HuH-7 (cell line): ENCODE measurements at regions not wholly inside any gene's neighbourhood (a gene's known extent, or its start where the extent isn't known, plus 50 kb on each side); places are given as distances from the start of the nearest gene placed in this dataset.

Experiments
- DNase-seq: peaks from one replicate; pipeline ENCODE4 v3.0.0; 2011; ENCODE audit warnings: low spot score

DNA sequence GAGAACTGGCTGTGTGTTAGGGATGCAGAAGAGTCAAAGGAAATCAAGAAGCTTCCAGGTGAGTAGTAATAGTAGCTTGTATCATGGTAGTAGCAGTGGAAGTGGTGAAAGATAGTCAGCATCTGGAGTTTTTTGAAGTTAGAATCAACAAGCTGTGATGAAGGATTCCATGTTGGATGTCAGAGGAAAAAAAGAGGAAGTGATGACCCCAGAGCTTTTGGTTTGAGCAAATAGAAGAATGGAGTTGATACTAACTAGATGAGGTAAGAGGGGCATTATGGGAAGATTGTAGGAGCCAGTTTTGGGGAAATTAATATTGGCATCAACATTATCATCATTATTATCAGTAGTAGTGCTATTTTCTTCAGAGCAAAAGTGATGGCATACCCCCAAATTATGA, 542.2 kb downstream of the XIRP2 start:
- DNase-seq = no peak

DNA sequence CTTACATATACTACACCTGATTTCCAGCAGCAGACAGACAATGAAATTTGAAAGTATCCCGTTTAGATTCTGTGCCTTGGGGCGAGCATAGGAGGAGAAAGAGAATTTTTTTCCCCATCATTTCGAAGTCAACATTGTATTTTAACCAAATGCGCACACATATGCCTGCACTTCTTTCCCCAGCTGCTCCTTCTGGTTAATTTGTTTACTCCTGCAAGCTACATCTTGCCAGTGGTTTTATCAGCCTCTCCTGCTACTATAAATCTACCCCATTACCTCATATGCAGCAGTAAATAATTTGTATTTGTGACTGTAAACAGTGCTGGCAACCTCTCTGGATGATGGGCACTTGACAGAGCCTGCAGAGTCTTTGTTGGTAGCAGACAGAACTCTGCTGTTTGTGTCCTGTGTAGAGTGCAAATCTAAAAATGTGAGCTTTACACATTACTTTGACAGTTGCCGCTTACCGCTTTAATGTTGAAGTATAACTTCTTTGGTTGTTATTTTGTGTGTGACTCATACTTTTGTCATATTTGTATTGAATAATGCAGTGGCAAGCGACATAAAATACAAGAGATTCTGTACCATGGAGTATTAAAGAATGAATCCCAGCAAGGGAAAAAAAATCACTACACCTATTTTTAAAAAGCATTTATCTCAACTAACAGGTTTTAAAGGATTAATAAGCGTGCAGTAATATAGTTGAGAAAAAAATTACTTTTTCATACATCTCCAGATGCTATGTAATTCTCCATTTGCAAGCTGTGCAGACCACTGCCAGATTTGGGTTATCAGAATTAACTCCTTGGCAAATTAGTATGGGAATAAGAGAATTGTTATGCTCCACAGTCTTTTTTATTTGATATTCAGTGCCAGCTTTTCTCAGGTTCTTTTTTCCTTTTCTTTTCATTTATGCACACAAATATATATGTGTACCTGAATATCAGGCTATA, 536.8 kb downstream of the XIRP2 start:
- DNase-seq = no peak

DNA sequence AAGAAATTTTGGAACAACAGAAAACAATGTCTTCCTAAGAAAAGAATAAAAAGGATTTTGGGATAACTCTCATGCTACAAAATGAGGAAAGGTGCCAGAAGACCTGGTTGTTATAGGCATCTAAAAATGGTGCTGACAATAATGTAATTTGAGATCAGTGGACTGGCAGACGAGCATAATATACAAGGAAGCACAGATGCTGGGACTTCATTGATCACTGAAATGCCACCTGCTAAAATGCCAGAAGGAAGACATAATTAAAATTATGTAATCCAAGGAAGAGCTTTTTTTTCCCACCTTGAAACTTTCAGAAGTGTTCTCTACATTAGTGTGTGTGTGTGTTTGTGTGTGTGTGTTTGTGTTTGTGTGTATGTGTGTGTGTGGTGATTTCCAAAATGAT, 535.9 kb downstream of the XIRP2 start:
- no peak for DNase-seq

DNA sequence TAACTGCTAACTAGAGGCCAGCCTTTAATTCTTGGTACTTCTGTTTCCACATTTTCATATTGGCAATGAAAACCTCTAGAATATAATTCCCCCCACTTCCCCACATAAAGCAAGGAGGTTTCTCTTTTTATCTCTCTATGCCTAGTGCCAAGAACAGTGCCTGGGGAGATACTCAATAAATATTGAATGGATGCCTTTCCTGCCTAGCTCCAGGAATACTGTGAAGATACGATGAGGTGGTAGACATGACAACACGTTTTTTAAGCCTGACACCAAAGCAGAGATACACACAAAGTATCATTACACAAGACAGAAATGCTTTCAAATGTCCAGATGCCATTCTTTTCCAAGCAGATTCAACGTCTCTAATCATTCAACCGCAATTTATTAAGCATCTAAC, 535.5 kb downstream of the XIRP2 start:
- no peak for DNase-seq

DNA sequence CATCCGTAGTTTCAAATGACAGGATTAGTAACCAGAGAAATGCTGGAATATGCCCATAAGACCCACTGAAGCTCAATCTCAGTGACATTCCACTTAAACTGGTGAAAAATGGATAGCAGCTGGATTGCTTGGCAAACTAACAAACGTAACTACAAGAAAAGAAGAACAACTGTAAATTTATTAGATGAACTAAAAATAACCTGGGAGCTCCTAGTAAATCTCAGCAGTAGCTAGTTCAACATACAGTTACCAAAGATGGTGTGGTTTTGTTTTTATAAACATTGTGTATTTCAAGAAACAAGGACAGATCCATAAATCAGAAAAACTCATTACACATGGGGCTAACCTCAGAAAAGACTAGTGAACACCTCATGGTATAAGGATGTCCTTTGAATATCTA, 531.9 kb downstream of the XIRP2 start:
- no peak for DNase-seq

DNA sequence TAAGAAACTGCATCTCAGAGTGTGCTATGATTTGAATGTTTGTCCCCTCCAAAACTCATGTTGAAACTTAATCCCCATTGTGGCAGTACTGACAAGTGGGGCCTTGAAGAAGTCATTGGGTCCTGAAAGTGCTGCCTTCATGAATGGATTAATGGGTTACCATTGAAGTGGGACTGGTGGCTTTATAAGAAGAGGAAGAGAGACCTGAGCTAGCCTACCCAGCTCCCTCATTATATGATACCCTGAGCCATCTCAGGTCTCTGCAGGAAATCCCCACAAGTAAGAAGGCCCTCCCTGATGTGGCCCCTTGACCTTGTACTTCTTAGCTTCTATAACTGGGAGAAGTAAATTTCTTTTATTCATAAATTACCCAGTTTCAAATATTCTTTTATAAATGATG, 526.8 kb downstream of the XIRP2 start:
- DNase-seq = no peak

DNA sequence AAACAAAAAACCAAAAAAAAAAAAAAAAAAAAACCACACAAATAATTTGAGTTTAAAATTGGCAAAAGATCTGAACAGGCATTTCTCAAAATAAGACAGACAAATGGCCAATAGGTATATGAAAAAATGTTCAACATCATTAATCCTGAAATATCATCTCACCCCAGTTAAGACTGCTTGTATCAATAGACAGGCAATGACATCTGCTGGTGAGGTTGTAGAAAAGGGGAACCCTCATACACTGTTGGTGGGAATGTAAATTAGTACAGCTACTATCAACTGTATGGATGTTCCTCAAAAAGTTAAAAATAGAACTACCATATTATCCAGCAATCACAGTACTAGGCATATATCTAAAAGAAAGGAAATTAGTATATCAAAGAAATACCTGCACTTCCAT, 523.1 kb downstream of the XIRP2 start:
- no peak for DNase-seq

DNA sequence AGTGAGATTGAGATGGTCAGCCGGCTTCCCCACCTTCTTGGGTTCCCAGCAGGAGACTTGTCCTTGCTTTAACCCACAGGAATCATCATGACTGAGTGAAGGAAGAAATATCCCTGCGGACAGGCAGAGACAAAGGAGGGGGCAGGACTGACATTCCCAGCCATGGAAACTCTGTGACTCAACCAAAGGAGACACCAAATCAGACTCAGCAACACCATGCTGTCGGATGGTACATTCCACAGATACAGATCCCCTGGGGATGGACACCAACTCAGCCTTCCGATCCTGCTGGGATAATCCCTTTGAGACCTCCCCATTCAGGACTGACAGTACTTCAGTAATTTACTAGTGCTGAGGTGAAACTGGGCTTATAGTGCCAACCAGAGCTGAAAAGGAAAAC, 518.3 kb downstream of the XIRP2 start:
- no peak for DNase-seq

DNA sequence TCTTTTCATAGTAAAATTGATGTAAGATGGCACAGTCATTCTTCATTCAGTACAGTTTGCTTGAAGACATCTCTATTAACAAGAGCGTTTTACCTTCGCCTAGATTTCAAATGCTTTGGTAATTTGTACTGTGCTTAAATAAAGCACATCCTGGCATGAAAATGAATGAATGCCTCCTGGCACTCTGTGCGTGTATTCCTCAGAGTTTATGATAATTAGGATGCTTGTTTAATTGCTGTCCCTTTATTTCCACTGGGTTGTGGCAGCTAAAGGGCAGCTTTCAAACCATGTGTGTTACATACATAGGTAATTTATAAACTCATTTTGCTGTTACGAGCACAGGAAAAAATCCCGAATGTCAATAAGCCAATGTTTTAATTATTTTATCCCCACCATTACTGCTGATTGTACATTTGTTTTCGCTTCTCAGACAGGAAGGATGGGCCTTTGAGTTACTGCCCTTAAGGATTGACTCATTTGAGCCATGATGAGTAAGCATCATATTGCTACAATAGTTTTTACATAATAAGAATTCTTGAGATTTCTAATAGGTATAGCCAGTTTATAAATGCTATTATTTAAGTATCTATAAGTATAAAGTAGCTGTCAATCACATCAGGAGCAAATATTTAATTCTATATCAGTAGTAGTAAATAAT, 516.5 kb downstream of the XIRP2 start:
- DNase-seq = no peak

DNA sequence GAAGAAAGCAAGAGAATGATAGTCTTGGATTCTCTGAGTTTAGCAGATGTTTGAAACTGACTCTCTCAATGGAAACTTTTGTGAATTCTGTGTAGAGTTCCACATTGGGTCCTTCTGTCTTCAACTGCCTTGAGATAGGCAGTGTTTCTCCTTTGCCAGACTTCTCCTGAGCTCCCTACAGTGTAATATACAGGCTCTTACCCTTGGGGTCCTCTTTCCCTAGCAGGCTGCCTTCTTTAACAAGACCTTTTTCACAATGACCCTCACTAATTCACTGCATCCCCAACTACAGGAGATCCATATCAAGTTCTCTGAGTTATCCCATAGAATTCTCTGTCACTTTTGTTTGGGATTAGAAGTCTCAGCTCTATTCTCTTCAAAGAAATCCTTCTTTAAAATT, 513.0 kb downstream of the XIRP2 start:
- no peak for DNase-seq

DNA sequence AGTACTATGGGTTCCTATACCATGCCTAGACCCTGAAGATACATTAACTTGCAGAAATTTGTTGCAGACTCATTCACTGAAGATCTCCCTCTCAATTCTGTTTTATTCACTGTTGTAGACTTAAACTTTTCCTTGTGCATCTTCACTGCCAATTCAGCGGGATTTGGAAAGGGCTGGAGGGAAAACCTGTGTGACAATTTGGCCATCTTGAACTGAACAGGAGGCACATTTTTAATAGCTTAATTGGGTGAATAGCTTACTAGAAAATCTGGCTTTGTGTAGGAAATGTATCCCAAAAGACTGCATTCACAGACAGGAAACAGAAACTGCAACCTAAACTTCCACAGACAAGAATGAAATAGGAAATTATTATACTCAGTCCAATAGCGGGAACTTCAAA, 512.3 kb downstream of the XIRP2 start:
- DNase-seq = no peak

DNA sequence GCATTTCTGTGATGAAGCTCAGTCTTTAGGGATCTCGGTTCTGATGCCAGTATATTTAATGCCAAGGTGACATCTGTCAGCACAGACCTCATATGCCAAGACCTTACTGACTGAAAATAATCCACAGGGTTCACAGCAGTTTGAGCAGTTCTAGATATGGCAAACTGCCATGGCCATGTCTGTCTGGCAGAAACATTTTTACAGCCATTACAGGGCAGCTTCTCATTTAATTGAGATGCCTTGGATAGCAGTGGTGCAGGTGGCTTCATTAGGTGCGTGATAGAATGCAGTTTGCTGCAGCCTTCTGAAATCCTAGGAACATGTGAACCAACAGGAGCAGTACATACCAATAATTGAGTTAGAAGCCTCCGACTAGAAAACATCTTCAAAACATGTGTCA, 510.6 kb downstream of the XIRP2 start:
- DNase-seq = no peak

DNA sequence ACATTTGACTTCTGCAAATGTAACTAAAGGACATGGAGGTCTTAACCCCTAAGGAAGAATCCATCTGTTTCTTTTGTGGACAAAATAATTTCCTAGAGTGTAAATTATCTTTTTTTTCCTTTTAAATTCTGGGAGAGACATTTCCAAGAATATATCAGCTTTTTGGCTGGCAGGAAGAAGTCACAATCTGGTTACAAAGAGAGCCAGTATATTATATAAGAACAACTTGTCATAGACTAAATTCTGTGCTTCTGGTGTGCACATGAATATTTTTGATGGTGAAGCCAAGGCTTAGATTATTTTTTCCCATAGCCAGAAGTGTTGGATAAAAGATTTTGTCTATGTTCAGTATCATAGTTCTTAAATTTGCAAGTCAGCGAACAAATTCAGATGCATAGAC, 500.6 kb downstream of the XIRP2 start:
- DNase-seq = no peak

DNA sequence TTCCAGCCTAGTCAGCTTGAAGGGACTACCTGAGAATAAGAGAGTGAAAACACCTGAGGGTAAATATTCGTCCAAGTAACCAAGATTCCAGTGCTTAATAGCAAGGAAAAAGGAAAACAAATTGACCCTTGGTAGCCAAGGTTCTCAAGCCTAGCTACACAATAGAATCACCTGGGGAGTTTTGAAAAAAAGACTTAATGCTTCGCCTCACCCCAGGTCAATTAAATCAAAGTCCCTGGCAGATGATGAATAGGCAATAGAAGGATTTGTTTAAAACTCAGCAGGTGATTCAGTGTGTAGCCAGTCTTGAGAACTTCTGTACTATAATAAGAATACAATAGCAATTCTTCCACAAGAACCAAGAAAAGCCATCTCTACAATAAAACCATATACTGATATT, 500.2 kb downstream of the XIRP2 start:
- no peak for DNase-seq

DNA sequence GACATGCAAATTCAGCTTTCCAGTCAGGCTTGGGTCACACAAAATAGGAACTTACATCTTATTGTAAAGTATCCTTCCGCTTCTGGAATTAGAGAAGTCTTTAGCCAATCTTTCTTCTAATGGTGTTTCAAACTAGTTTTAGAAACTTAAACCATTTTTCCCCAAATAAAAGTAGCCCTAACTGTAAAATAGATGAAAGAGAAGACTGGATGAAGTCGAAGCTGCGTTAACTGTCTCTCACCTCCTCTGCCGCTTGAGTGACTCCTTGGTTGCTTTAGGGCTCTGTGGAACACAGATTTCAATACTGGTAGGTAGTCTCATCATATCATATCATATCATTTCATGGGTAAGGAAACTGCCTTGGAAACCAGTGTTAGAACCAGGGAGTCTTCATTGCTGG, 498.4 kb downstream of the XIRP2 start:
- no peak for DNase-seq

DNA sequence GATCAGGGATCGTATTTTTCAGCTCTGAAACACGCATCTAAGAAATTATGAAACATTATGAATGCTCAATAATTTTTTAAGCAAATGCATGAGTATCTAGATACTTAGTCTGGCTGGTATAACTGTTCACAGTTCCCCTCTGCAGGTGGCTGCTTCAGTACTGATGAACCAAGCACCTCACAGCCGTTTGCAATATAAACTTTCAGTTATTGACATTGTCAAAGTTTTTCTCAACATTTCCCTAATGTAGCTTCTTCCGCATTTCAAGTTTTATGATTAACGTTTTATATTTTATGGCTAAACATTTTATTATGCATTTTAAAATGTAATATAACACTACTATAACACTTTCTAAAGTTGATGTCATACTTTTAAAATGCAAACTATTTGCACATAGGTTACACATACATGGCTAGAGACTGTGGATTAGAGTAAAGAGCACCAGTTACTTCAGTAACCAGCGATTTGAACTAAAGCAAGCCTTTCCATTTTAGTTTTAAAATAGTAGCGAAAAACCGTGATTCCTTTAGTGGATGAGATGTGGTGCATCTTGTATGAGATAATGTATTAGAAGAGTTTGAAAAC, 495.4 kb downstream of the XIRP2 start:
- no peak for DNase-seq

DNA sequence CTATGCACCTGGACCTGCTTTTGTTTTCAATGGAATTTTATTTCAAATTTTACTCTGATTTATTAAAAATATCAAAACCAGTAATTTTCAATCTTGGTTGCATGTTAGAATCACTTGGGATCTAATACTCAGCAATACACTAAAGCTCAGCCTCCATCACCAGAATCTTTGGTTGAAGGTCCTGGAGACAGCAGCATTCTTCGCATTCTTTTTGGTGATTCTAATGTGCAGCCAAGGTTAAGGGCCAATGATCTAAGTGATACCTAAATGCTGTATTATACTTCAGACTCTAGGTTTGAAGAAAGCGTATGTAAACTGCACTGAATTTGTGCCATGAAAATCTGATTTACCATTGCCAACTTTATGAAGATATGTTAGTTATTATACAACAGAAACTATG, 493.1 kb downstream of the XIRP2 start:
- no peak for DNase-seq

DNA sequence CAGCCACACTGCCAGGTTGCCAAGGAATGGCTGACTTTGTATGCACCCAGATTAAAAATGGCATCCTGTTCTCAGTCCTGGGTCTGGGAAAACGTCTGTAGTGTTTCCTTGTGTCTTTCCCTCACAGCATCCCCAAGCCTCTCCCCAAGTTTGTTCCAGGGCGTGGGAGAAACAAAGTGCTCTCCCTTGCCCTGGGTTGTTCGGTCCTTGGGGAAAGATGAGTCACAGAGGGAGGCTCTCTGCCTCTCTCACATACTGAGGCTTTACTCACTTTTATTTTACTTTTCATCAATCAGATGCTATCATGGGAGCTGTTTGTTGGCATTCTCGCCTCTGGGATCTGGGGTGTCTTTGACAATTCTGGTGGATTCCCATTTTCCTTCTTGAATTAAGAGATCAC, 492.3 kb downstream of the XIRP2 start:
- no peak for DNase-seq

DNA sequence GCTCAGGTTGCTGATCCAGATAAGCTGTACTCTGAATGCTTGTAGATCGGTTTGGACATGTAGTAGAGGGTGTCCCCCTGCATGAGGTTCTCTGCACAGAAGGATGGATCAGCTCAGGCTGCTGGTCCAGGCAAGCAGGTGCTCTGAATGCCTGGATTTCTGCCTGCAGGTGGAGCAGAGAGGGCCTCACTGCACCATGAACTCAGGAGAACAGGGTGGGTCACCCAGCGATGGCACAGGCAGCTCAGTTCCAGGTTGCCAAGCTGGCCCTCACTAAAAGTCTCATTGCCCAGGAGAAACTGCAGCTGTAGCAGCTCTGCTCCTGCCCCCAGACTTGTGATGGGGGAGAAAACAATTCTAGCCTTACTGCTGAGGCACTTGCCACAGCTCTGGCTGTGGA, 491.8 kb downstream of the XIRP2 start:
- DNase-seq = no peak

DNA sequence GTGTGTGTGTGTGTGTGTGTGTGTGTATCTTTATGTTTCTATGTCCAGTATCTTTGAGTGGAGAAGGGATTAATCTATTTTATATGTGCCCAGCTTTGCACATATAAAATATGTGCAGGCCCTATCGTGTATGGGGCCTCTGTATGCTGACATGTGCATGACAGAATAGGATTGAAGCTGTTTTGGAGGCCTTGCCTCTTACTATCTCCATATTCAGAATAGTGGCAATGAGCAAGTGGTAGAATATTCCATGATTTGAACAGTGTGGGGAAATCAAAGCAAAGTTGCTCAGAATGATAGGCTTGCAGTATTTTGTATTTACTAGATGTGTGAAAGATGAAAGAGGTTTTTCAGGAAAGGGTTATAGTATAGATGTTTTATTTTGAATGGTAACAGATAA, 480.8 kb downstream of the XIRP2 start:
- DNase-seq = no peak

DNA sequence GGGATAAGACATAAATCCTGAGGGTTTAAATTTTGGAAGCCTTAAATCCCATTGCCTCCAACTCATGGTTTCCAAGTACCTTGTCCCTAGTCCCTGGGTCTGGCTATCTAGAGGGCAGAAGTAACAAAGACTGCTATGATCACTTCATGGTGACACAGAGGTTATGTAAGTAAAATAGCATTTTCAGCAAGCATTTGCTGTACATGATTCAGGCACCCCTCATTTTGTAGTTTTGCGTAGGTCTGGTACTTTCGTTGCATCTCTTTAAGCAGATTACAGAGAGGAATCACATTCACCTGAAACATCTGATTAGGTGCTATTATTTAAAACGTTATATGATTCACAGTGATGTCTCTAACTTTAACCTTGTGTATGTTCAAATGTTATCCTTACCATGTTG, 480.1 kb downstream of the XIRP2 start:
- DNase-seq = no peak

DNA sequence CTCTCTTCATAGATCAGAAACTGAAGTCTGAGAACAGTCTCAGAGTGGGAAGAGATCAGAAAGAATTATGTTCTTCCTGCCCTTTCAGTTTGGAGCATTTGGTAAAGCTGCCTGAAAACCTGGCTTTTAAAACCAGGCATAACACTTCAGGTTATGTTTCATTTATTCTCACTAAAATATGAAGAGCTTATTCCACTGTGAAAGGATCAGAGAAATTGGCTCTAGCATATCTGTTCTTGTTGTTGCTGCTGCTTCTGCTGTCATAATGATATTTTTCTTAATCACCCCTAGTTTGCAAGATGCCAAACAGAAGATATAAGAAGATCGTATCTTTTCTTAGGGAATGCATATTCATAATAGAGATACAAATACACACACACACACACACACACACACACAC, 476.9 kb downstream of the XIRP2 start:
- no peak for DNase-seq

DNA sequence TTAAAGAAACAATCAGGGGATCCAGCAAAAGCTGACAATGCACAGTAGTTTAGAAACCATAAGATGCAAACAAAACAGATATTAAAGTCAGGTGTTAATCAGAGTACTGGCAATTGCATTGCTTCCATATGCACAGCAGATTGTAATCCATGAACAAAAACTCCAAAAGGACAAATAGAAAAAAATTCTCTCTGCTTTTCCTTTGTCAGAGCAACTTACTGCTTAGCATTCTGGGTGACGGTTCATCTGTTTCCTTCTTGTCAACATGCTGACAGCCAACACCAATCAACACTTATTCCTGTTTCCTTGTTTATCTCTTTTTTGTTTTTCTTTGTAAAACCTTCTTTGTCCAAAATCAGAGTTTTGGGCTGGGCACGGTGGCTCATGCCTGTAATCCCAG, 473.1 kb downstream of the XIRP2 start:
- DNase-seq = no peak
